GM12874 (cell line): ENCODE measurements at regions not wholly inside any gene's neighbourhood (a gene's known extent, or its start where the extent isn't known, plus 50 kb on each side); places are given as distances from the start of the nearest gene placed in this dataset.

Source experiments
- CTCF ChIP-seq: IDR thresholded peaks from 2 replicates; pipeline ENCODE4 v1.5.1; 2011; ENCODE audit warnings: low read depth, mild to moderate bottlenecking, control low read depth, low read length, moderate library complexity; ENCODE audit not compliant: insufficient read depth

DNA sequence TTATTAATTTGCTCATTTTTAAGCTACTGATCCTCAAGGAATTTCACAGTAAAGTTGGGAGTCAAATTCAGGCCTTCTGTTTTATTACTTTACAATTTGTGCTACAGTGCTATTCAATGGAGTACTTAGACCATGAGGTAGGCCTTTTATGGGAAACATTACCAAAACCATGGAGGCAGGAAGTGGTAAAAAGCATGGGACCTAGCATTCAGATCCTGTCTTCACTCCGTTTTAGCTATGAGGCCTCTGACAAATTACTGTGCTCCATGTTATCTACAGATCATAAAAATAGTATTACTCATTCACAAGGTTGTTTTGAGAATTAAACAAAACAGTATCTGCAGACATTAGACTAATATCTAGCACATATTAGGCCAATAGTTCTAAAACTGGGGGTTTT is 140.6 kb upstream of the SLITRK3 start:
- TF ChIP-seq CTCF = no peak
